ENCODE measurements at regions not wholly inside any gene's neighbourhood (a gene's known extent, or its start where the extent isn't known, plus 50 kb on each side); places are given as distances from the start of the nearest gene placed in this dataset.

DNA sequence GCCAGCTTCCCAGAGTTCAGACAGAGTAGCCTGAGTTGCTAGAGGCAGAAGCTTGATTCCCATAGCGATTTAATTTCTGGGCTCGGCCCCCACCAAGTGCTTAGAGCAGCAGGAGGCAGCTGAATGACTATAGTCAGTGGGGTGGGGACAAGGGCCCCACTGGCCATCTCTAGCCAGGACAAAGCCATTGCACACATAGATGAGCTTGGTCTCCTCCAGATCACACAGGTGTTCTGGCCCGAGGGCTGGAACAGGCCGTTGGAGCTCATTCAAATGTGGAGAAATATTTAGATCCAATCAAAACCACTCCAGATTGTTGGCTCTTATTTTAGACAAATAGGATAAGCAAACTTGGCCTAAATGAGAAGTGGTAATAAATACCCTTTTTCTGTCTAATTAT is 287.3 kb upstream of the NCKAP5 start:
- POLR2A ChIA-PET = no interaction called here
- no peak overlapping the region for H3K4me2 ChIP-seq
- H3K79me2 ChIP-seq (ENCODE audit: insufficient read depth) = no peaks in the 10 kb centered on the region
- H3K4me1 ChIP-seq (ENCODE audit: control insufficient read depth in 1 of 2, insufficient read depth in 2 of 2, low read depth in 1 of 2, low read length in 1 of 2) = peaks cover 0 to 2% of the 10 kb centered on the region in 2 experiments; a peak in 1 of 4 replicates
- H4K20me1 ChIP-seq (ENCODE audit: insufficient read depth) = no peaks in the 10 kb centered on the region
- H3K9me2 ChIP-seq = no peaks in the 10 kb centered on the region
- H3K36me3 ChIP-seq (replicated peaks in 1 of 2; ENCODE audit: control insufficient read depth in 1 of 2, insufficient read depth in 2 of 2, low read length in 1 of 2) = no peaks in the 10 kb centered on the region
- 35% methylated on average over 4 of the region's 4 CpGs for WGBS (ENCODE audit: low lambda C conversion rate)
- H3F3A ChIP-seq (replicated peaks; ENCODE audit: insufficient read depth) = no peaks in the 10 kb centered on the region
- H3K27me3 ChIP-seq (ENCODE audit: insufficient read depth) = no peaks in the 10 kb centered on the region
- no peak overlapping the region for H3K27ac ChIP-seq (ENCODE audit: low read depth in 2 of 2, low read length in 1 of 2)
- no peak overlapping the region for H2AFZ ChIP-seq (ENCODE audit: low read depth)
- DNase-seq = no peak
- CTCF ChIA-PET = interaction anchor here (5.2 kb wide), 1 partner anchor 12 kb away, joined by 28 read pairs; no protein-coding TSS in a partner anchor
- TF ChIP-seq, protein P1, sequence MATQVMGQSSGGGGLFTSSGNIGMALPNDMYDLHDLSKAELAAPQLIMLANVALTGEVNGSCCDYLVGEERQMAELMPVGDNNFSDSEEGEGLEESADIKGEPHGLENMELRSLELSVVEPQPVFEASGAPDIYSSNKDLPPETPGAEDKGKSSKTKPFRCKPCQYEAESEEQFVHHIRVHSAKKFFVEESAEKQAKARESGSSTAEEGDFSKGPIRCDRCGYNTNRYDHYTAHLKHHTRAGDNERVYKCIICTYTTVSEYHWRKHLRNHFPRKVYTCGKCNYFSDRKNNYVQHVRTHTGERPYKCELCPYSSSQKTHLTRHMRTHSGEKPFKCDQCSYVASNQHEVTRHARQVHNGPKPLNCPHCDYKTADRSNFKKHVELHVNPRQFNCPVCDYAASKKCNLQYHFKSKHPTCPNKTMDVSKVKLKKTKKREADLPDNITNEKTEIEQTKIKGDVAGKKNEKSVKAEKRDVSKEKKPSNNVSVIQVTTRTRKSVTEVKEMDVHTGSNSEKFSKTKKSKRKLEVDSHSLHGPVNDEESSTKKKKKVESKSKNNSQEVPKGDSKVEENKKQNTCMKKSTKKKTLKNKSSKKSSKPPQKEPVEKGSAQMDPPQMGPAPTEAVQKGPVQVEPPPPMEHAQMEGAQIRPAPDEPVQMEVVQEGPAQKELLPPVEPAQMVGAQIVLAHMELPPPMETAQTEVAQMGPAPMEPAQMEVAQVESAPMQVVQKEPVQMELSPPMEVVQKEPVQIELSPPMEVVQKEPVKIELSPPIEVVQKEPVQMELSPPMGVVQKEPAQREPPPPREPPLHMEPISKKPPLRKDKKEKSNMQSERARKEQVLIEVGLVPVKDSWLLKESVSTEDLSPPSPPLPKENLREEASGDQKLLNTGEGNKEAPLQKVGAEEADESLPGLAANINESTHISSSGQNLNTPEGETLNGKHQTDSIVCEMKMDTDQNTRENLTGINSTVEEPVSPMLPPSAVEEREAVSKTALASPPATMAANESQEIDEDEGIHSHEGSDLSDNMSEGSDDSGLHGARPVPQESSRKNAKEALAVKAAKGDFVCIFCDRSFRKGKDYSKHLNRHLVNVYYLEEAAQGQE (IDR thresholded peaks at IDR 0.05; ENCODE audit: low read depth, low read length) = no peak
- TF ChIP-seq, protein P2, sequence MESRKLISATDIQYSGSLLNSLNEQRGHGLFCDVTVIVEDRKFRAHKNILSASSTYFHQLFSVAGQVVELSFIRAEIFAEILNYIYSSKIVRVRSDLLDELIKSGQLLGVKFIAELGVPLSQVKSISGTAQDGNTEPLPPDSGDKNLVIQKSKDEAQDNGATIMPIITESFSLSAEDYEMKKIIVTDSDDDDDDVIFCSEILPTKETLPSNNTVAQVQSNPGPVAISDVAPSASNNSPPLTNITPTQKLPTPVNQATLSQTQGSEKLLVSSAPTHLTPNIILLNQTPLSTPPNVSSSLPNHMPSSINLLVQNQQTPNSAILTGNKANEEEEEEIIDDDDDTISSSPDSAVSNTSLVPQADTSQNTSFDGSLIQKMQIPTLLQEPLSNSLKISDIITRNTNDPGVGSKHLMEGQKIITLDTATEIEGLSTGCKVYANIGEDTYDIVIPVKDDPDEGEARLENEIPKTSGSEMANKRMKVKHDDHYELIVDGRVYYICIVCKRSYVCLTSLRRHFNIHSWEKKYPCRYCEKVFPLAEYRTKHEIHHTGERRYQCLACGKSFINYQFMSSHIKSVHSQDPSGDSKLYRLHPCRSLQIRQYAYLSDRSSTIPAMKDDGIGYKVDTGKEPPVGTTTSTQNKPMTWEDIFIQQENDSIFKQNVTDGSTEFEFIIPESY (IDR thresholded peaks at IDR 0.05; ENCODE audit: borderline replicate concordance, low read depth) = no peak
- TF ChIP-seq POLR2AphosphoS5 (IDR thresholded peaks at IDR 0.05; ENCODE audit: low read depth, low read length) (no peak), EP300 (IDR thresholded peaks at IDR 0.05; ENCODE audit: borderline replicate concordance in 1 of 2, low read depth in 1 of 2, low read length in 1 of 2) (no peak), ELF1 (IDR thresholded peaks at IDR 0.05) (no peak), RXRA (IDR thresholded peaks at IDR 0.05; ENCODE audit: borderline replicate concordance, low read depth) (no peak), GATA2 (CRISPR knock-in tag; IDR thresholded peaks at IDR 0.05) (no peak), TCF12 (IDR thresholded peaks at IDR 0.05) (no peak), JUND (IDR thresholded peaks at IDR 0.05) (no peak), EZH2phosphoT487 (IDR thresholded peaks at IDR 0.05; ENCODE audit: borderline replicate concordance, low read depth) (no peak), RCOR1 (IDR thresholded peaks at IDR 0.05; ENCODE audit: low read length) (no peak)
- TF ChIP-seq, protein P3, sequence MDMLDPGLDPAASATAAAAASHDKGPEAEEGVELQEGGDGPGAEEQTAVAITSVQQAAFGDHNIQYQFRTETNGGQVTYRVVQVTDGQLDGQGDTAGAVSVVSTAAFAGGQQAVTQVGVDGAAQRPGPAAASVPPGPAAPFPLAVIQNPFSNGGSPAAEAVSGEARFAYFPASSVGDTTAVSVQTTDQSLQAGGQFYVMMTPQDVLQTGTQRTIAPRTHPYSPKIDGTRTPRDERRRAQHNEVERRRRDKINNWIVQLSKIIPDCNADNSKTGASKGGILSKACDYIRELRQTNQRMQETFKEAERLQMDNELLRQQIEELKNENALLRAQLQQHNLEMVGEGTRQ (IDR thresholded peaks at IDR 0.05; ENCODE audit: borderline replicate concordance, low read depth, low read length) = no peak
- TF ChIP-seq, protein P4, sequence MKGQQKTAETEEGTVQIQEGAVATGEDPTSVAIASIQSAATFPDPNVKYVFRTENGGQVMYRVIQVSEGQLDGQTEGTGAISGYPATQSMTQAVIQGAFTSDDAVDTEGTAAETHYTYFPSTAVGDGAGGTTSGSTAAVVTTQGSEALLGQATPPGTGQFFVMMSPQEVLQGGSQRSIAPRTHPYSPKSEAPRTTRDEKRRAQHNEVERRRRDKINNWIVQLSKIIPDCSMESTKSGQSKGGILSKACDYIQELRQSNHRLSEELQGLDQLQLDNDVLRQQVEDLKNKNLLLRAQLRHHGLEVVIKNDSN (IDR thresholded peaks at IDR 0.05; ENCODE audit: borderline replicate concordance, low read depth) = no peak
- no peak overlapping the region for H3K4me3 ChIP-seq (ENCODE audit: low read depth in 2 of 2, low read length in 1 of 2)
- H3K9me3 ChIP-seq = no peaks in the 10 kb centered on the region
- H3K9ac ChIP-seq = no peak overlapping the region
